ENCODE measurements at regions not wholly inside any gene's neighbourhood (a gene's known extent, or its start where the extent isn't known, plus 50 kb on each side); places are given as distances from the start of the nearest gene placed in this dataset.

DNA sequence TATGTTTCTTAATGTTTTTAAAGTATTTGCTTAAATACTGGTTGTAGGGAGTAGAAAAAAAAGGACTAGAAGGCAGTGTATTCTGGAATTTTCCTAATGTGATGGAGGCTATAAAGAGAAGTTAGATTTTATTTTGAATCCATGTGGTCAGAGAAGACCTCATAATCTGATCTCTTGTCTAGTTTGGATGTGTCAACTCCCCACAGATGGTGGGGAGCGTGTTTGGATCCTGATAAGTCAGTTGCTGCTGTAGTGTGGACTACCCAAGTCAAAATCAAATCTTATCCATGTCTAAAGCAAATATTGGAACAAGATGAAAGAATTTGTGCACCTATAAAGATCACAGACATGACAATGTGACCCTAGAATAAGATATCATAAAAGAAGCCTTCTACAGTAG, 918.0 kb downstream of the LTN1 start:
- H3K9me1 ChIP-seq (replicated peaks; ENCODE audit: control insufficient read depth, extremely low read depth, insufficient read depth, low read length) = no peaks in the 10 kb centered on the region
- intact Hi-C loops (cut with micrococcal nuclease) = no loop called here
- no peaks in the 10 kb centered on the region for H4K20me1 ChIP-seq (replicated peaks; ENCODE audit: control insufficient read depth, extremely low read depth, insufficient read depth, low read length)
- no peaks in the 10 kb centered on the region for H3K27me3 ChIP-seq (ENCODE audit: control insufficient read depth in 2 of 2, insufficient read depth in 2 of 2, low read length in 2 of 2)
- no peaks in the 10 kb centered on the region for H3K4me1 ChIP-seq (ENCODE audit: control insufficient read depth, extremely low read depth, insufficient read depth, low read length)
- H3K9ac ChIP-seq (replicated peaks; ENCODE audit: extremely low read depth, insufficient read depth, low read length) = no peak overlapping the region
- no peaks in the 10 kb centered on the region for H3K79me2 ChIP-seq (ENCODE audit: control insufficient read depth, insufficient read depth, low read length)
- dilution Hi-C loops (cut with MboI; ENCODE audit: extremely low pct_ligation_motif_present, low sequenced_read_pairs) = no loop called here
- BruUV-seq (replicated peaks) = no TSS peak
- no peak for FAIRE-seq
- TF ChIP-seq JUN (IDR thresholded peaks at IDR 0.05; ENCODE audit: borderline replicate concordance, insufficient read depth, insufficient read length, low read depth) (no peak), POLR2A (IDR thresholded peaks at IDR 0.05; ENCODE audit: low read depth, low read length) (no peak), POLR2AphosphoS5 (IDR thresholded peaks at IDR 0.05; ENCODE audit: insufficient read depth, low read depth, low read length) (no peak), GATA2 (IDR thresholded peaks at IDR 0.05; ENCODE audit: insufficient read depth, insufficient read length, low read depth, low read length) (no peak), MYC (IDR thresholded peaks at IDR 0.05; ENCODE audit: low read depth, low read length) (no peak), FOS (IDR thresholded peaks at IDR 0.05; ENCODE audit: borderline replicate concordance, insufficient read depth, low read length) (no peak), EZH2 (IDR thresholded peaks at IDR 0.05; ENCODE audit: borderline replicate concordance, low read depth, low read length, severe bottlenecking) (no peak)
- TF ChIP-seq, protein P1, sequence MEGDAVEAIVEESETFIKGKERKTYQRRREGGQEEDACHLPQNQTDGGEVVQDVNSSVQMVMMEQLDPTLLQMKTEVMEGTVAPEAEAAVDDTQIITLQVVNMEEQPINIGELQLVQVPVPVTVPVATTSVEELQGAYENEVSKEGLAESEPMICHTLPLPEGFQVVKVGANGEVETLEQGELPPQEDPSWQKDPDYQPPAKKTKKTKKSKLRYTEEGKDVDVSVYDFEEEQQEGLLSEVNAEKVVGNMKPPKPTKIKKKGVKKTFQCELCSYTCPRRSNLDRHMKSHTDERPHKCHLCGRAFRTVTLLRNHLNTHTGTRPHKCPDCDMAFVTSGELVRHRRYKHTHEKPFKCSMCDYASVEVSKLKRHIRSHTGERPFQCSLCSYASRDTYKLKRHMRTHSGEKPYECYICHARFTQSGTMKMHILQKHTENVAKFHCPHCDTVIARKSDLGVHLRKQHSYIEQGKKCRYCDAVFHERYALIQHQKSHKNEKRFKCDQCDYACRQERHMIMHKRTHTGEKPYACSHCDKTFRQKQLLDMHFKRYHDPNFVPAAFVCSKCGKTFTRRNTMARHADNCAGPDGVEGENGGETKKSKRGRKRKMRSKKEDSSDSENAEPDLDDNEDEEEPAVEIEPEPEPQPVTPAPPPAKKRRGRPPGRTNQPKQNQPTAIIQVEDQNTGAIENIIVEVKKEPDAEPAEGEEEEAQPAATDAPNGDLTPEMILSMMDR (IDR thresholded peaks at IDR 0.05; ENCODE audit: extremely low read depth in 1 of 2, insufficient read depth in 1 of 2, low read depth in 1 of 2, low read length in 2 of 2) = no peak
- TF ChIP-seq, protein P2, sequence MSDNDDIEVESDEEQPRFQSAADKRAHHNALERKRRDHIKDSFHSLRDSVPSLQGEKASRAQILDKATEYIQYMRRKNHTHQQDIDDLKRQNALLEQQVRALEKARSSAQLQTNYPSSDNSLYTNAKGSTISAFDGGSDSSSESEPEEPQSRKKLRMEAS (IDR thresholded peaks at IDR 0.05; ENCODE audit: insufficient read depth, insufficient read length) = no peak
- no peak overlapping the region for H3K27ac ChIP-seq (ENCODE audit: insufficient read depth, low read depth, low read length)
- POLR2A ChIA-PET = no interaction called here
- DNase-seq (ENCODE audit: low read depth, low spot score) = no peak
- no peak overlapping the region for H3K4me3 ChIP-seq (replicated peaks in 1 of 3; ENCODE audit: insufficient read depth in 1 of 3, low read depth in 1 of 3, low read length in 3 of 3)
- no peaks in the 10 kb centered on the region for H3K9me3 ChIP-seq (replicated peaks; ENCODE audit: control insufficient read depth, insufficient read depth, low read length)
- no peaks in the 10 kb centered on the region for H3K36me3 ChIP-seq (ENCODE audit: control insufficient read depth in 2 of 2, extremely low read depth in 1 of 2, insufficient read depth in 2 of 2, low read length in 2 of 2)
- CTCF ChIA-PET = no interaction called here
- no peak overlapping the region for H2AFZ ChIP-seq (ENCODE audit: low read depth, low read length)
- H3K4me2 ChIP-seq (ENCODE audit: insufficient read depth, low read length) = no peak overlapping the region
